GM23338 (cell line): ENCODE measurements at regions not wholly inside any gene's neighbourhood (a gene's known extent, or its start where the extent isn't known, plus 50 kb on each side); places are given as distances from the start of the nearest gene placed in this dataset.

ENCODE experiments used
- ATAC-seq: fragments of 200-7000 bp; cut with Tn5 transposase; 3 replicates; pipeline ENCODE4 v1.9.1; 2020
- DNase-seq: peaks from one replicate; pipeline ENCODE4 v3.0.0-alpha.2; 2015; ENCODE audit warnings: low spot score
- H2AFZ ChIP-seq: fragments of 200-600 bp; sonication (generic); 2 replicates; pipeline ENCODE4 v1.8.0; 2016; ENCODE audit warnings: antibody characterized with exemption, mild to moderate bottlenecking, moderate library complexity
- H3F3A ChIP-seq: fragments of 200-600 bp; sonication (generic); replicated peaks from 2 replicates; pipeline ENCODE4 v1.8.0; 2017; ENCODE audit warnings: antibody characterized with exemption, mixed run types, low read depth
- H3K27ac ChIP-seq: fragments of 200-600 bp; sonication (generic); 2 replicates; pipeline ENCODE4 v1.6.1; 2016; ENCODE audit warnings: low read depth
- H3K27me3 ChIP-seq: fragments of 200-600 bp; sonication (generic); 2 replicates; pipeline ENCODE4 v1.8.0; 2016; ENCODE audit warnings: mild to moderate bottlenecking, mixed run types, moderate library complexity; ENCODE audit not compliant: insufficient read depth
- H3K36me3 ChIP-seq: fragments of 200-600 bp; sonication (generic); 2 replicates; pipeline ENCODE4 v1.8.0; 2016; ENCODE audit warnings: mild to moderate bottlenecking; ENCODE audit not compliant: insufficient read depth
- H3K4me1 ChIP-seq: fragments of 200-600 bp; sonication (generic); 2 replicates; pipeline ENCODE4 v1.8.0; 2016; ENCODE audit warnings: mild to moderate bottlenecking, moderate library complexity; ENCODE audit not compliant: insufficient read depth
- H3K4me2 ChIP-seq: fragments of 200-600 bp; sonication (generic); 2 replicates; pipeline ENCODE4 v1.7.1; 2017; ENCODE audit warnings: mixed run types
- H3K4me3 ChIP-seq: fragments of 200-600 bp; sonication (generic); 2 replicates; pipeline ENCODE4 v1.6.1; 2016; ENCODE audit warnings: mixed run types
- H3K79me2 ChIP-seq: fragments of 200-600 bp; sonication (generic); replicated peaks from 2 replicates; pipeline ENCODE4 v1.8.0; 2017; ENCODE audit warnings: mild to moderate bottlenecking; ENCODE audit not compliant: insufficient read depth
- H3K9me2 ChIP-seq: fragments of 200-600 bp; sonication (generic); 2 replicates; pipeline ENCODE4 v1.8.0; 2017; ENCODE audit not compliant: insufficient read depth
- H4K20me1 ChIP-seq: fragments of 200-600 bp; sonication (generic); replicated peaks from 2 replicates; pipeline ENCODE4 v1.8.0; 2017; ENCODE audit warnings: mild to moderate bottlenecking; ENCODE audit not compliant: insufficient read depth
- H3K27ac Mint-ChIP-seq: 2 replicates; pipeline ENCODE4 v1.8.0; 2020; ENCODE audit warnings: inconsistent platforms, mild to moderate bottlenecking, moderate library complexity, mixed read lengths
- H3K27me3 Mint-ChIP-seq: 3 replicates; pipeline ENCODE4 v1.8.0; 2022; ENCODE audit warnings: low read depth, mild to moderate bottlenecking, moderate library complexity, mixed read lengths, inconsistent platforms; ENCODE audit not compliant: insufficient read depth, poor library complexity
- H3K36me3 Mint-ChIP-seq: 3 replicates; pipeline ENCODE4 v1.8.0; 2021; ENCODE audit warnings: low read depth, mild to moderate bottlenecking, inconsistent platforms, moderate library complexity, mixed read lengths
- H3K4me1 Mint-ChIP-seq: 3 replicates; pipeline ENCODE4 v1.8.0; 2020; ENCODE audit warnings: mild to moderate bottlenecking, inconsistent platforms, mixed read lengths
- H3K4me3 Mint-ChIP-seq: 3 replicates; pipeline ENCODE4 v1.8.0; 2021; ENCODE audit warnings: moderate library complexity, mild to moderate bottlenecking, inconsistent platforms, mixed read lengths
- H3K9me3 Mint-ChIP-seq: 3 replicates; pipeline ENCODE4 v1.8.0; 2020; ENCODE audit warnings: moderate library complexity, mild to moderate bottlenecking, inconsistent platforms, mixed read lengths
- CREB1 ChIP-seq: fragments of 250-450 bp; sonication (Bioruptor Pico); IDR thresholded peaks from 2 replicates; pipeline ENCODE4 v1.5.0; 2020; ENCODE audit warnings: low read depth, mild to moderate bottlenecking, moderate library complexity
- EZH2 ChIP-seq: fragments of 200-600 bp; sonication (generic); IDR thresholded peaks from one replicate; pipeline ENCODE4 v1.8.0; 2017; ENCODE audit warnings: antibody characterized with exemption, mild to moderate bottlenecking, low read depth; ENCODE audit not compliant: unreplicated experiment
- EZH2phosphoT487 ChIP-seq: fragments of 200-600 bp; sonication (generic); IDR thresholded peaks from one replicate; pipeline ENCODE4 v1.8.1; 2018; ENCODE audit warnings: antibody characterized with exemption; ENCODE audit not compliant: unreplicated experiment
- JUNB ChIP-seq: IDR thresholded peaks from one replicate; pipeline ENCODE4 v1.6.1; 2016; ENCODE audit warnings: antibody characterized with exemption; ENCODE audit not compliant: unreplicated experiment
- POLR2AphosphoS5 ChIP-seq: IDR thresholded peaks from 2 replicates; pipeline ENCODE4 v1.6.1; 2016; ENCODE audit warnings: antibody characterized with exemption, low read depth
- STAT1 ChIP-seq: IDR thresholded peaks from one replicate; pipeline ENCODE4 v1.6.1; 2016; ENCODE audit warnings: antibody characterized with exemption; ENCODE audit not compliant: unreplicated experiment
- ZNF114 ChIP-seq: fragments of 250-450 bp; sonication (Bioruptor Pico); IDR thresholded peaks from 2 replicates; pipeline ENCODE4 v1.5.0; 2020; ENCODE audit warnings: mild to moderate bottlenecking, moderate library complexity
- ZNF331 ChIP-seq: fragments of 250-450 bp; sonication (Bioruptor Pico); IDR thresholded peaks from 2 replicates; pipeline ENCODE4 v1.5.0; 2020; ENCODE audit warnings: low read depth, mild to moderate bottlenecking, moderate library complexity
- TF ChIP-seq, protein P1 (sequence below): fragments of 250-450 bp; sonication (Bioruptor Pico); IDR thresholded peaks from 2 replicates; pipeline ENCODE4 v1.5.0; 2020; ENCODE audit warnings: mild to moderate bottlenecking, moderate library complexity
- TF ChIP-seq, protein P2 (sequence below): IDR thresholded peaks from one replicate; pipeline ENCODE4 v1.6.1; 2018; ENCODE audit warnings: antibody characterized with exemption; ENCODE audit not compliant: unreplicated experiment
- TF ChIP-seq, protein P3 (sequence below), 2 experiments: fragments of 200-600 bp in 1 of 2; sonication (generic) in 1 of 2; conservative IDR thresholded peaks; 2 replicates each; pipeline versions ENCODE4 v1.5.1 to v1.6.1; 2016 to 2017; ENCODE audit warnings: antibody characterized with exemption in 2 of 2, low read depth in 2 of 2, mild to moderate bottlenecking in 2 of 2, moderate library complexity in 1 of 2
- TF ChIP-seq, protein P4 (sequence below): IDR thresholded peaks from 2 replicates; pipeline ENCODE4 v1.6.1; 2016; ENCODE audit warnings: antibody characterized with exemption

DNA sequence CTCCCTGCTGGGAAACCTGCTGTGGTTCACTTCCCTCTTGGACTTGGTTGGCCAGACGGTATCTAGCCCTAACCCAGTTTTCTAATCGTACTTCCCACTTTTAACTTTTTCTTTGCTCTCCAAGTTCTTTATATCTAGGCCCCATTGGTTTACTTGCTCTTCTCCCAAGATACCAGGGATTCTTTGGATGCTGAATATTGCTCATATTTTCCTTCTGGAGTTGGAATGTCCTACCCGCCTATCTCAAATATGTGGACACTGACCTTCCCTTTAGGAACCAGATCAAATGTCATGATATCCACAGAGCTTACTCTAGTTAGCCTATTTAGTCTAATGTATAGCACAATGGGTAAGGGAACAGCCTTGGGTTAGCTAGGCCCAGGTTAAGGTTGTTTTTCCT is 228.6 kb downstream of the DACT1 start:
- Mint-ChIP-seq H3K4me3 (no peak overlapping the region), H3K4me1 (0 out of 3 replicates have a peak, but pooled peaks cover 3% of the 10 kb centered on the region), H3K9me3 (no peaks in the 10 kb centered on the region), H3K27me3 (peaks cover 2% of the 10 kb centered on the region), H3K36me3 (no peaks in the 10 kb centered on the region), H3K27ac (no peak overlapping the region; the same call in 1 of the 2 replicates)
- H3K4me2 ChIP-seq: no peak overlapping the region
- TF ChIP-seq CREB1 (CRISPR knock-in tag): no peak
- TF ChIP-seq, protein P1, sequence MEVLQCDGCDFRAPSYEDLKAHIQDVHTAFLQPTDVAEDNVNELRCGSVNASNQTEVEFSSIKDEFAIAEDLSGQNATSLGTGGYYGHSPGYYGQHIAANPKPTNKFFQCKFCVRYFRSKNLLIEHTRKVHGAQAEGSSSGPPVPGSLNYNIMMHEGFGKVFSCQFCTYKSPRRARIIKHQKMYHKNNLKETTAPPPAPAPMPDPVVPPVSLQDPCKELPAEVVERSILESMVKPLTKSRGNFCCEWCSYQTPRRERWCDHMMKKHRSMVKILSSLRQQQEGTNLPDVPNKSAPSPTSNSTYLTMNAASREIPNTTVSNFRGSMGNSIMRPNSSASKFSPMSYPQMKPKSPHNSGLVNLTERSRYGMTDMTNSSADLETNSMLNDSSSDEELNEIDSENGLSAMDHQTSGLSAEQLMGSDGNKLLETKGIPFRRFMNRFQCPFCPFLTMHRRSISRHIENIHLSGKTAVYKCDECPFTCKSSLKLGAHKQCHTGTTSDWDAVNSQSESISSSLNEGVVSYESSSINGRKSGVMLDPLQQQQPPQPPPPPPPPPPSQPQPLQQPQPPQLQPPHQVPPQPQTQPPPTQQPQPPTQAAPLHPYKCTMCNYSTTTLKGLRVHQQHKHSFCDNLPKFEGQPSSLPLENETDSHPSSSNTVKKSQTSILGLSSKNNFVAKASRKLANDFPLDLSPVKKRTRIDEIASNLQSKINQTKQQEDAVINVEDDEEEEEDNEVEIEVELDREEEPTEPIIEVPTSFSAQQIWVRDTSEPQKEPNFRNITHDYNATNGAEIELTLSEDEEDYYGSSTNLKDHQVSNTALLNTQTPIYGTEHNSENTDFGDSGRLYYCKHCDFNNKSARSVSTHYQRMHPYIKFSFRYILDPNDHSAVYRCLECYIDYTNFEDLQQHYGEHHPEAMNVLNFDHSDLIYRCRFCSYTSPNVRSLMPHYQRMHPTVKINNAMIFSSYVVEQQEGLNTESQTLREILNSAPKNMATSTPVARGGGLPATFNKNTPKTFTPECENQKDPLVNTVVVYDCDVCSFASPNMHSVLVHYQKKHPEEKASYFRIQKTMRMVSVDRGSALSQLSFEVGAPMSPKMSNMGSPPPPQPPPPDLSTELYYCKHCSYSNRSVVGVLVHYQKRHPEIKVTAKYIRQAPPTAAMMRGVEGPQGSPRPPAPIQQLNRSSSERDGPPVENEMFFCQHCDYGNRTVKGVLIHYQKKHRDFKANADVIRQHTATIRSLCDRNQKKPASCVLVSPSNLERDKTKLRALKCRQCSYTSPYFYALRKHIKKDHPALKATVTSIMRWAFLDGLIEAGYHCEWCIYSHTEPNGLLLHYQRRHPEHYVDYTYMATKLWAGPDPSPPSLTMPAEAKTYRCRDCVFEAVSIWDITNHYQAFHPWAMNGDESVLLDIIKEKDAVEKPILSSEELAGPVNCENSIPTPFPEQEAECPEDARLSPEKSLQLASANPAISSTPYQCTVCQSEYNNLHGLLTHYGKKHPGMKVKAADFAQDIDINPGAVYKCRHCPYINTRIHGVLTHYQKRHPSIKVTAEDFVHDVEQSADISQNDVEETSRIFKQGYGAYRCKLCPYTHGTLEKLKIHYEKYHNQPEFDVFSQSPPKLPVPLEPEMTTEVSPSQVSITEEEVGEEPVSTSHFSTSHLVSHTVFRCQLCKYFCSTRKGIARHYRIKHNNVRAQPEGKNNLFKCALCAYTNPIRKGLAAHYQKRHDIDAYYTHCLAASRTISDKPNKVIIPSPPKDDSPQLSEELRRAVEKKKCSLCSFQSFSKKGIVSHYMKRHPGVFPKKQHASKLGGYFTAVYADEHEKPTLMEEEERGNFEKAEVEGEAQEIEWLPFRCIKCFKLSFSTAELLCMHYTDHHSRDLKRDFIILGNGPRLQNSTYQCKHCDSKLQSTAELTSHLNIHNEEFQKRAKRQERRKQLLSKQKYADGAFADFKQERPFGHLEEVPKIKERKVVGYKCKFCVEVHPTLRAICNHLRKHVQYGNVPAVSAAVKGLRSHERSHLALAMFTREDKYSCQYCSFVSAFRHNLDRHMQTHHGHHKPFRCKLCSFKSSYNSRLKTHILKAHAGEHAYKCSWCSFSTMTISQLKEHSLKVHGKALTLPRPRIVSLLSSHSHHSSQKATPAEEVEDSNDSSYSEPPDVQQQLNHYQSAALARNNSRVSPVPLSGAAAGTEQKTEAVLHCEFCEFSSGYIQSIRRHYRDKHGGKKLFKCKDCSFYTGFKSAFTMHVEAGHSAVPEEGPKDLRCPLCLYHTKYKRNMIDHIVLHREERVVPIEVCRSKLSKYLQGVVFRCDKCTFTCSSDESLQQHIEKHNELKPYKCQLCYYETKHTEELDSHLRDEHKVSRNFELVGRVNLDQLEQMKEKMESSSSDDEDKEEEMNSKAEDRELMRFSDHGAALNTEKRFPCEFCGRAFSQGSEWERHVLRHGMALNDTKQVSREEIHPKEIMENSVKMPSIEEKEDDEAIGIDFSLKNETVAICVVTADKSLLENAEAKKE (CRISPR knock-in tag): no peak
- no peak for TF ChIP-seq STAT1
- no peak for TF ChIP-seq ZNF331 (CRISPR knock-in tag)
- TF ChIP-seq, protein P2, sequence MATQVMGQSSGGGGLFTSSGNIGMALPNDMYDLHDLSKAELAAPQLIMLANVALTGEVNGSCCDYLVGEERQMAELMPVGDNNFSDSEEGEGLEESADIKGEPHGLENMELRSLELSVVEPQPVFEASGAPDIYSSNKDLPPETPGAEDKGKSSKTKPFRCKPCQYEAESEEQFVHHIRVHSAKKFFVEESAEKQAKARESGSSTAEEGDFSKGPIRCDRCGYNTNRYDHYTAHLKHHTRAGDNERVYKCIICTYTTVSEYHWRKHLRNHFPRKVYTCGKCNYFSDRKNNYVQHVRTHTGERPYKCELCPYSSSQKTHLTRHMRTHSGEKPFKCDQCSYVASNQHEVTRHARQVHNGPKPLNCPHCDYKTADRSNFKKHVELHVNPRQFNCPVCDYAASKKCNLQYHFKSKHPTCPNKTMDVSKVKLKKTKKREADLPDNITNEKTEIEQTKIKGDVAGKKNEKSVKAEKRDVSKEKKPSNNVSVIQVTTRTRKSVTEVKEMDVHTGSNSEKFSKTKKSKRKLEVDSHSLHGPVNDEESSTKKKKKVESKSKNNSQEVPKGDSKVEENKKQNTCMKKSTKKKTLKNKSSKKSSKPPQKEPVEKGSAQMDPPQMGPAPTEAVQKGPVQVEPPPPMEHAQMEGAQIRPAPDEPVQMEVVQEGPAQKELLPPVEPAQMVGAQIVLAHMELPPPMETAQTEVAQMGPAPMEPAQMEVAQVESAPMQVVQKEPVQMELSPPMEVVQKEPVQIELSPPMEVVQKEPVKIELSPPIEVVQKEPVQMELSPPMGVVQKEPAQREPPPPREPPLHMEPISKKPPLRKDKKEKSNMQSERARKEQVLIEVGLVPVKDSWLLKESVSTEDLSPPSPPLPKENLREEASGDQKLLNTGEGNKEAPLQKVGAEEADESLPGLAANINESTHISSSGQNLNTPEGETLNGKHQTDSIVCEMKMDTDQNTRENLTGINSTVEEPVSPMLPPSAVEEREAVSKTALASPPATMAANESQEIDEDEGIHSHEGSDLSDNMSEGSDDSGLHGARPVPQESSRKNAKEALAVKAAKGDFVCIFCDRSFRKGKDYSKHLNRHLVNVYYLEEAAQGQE: no peak
- no peak for TF ChIP-seq EZH2phosphoT487
- TF ChIP-seq, protein P3, sequence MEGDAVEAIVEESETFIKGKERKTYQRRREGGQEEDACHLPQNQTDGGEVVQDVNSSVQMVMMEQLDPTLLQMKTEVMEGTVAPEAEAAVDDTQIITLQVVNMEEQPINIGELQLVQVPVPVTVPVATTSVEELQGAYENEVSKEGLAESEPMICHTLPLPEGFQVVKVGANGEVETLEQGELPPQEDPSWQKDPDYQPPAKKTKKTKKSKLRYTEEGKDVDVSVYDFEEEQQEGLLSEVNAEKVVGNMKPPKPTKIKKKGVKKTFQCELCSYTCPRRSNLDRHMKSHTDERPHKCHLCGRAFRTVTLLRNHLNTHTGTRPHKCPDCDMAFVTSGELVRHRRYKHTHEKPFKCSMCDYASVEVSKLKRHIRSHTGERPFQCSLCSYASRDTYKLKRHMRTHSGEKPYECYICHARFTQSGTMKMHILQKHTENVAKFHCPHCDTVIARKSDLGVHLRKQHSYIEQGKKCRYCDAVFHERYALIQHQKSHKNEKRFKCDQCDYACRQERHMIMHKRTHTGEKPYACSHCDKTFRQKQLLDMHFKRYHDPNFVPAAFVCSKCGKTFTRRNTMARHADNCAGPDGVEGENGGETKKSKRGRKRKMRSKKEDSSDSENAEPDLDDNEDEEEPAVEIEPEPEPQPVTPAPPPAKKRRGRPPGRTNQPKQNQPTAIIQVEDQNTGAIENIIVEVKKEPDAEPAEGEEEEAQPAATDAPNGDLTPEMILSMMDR (conservative IDR thresholded peaks at IDR 0.05; ENCODE audit: low read depth in 2 of 2): no peak
- TF ChIP-seq, protein P4, sequence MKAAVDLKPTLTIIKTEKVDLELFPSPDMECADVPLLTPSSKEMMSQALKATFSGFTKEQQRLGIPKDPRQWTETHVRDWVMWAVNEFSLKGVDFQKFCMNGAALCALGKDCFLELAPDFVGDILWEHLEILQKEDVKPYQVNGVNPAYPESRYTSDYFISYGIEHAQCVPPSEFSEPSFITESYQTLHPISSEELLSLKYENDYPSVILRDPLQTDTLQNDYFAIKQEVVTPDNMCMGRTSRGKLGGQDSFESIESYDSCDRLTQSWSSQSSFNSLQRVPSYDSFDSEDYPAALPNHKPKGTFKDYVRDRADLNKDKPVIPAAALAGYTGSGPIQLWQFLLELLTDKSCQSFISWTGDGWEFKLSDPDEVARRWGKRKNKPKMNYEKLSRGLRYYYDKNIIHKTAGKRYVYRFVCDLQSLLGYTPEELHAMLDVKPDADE: no peak
- no peak for TF ChIP-seq POLR2AphosphoS5
- no peak for TF ChIP-seq JUNB
- no peak for TF ChIP-seq ZNF114
- no peak for TF ChIP-seq EZH2
- DNase-seq: no peak
- no peak overlapping the region for H3K27ac ChIP-seq
- no peaks in the 10 kb centered on the region for H3K36me3 ChIP-seq
- no peaks in the 10 kb centered on the region for H4K20me1 ChIP-seq
- H3F3A ChIP-seq: no peaks in the 10 kb centered on the region
- H2AFZ ChIP-seq: peak overlapping the region; percentile 4; the same call in 1 of the 2 replicates
- no peaks in the 10 kb centered on the region for H3K9me2 ChIP-seq
- H3K79me2 ChIP-seq: no peaks in the 10 kb centered on the region
- ATAC-seq: no peak
- no peaks in the 10 kb centered on the region for H3K4me1 ChIP-seq
- no peaks in the 10 kb centered on the region for H3K27me3 ChIP-seq
- no peak overlapping the region for H3K4me3 ChIP-seq
